Nucleus accumbens (tissue), 56 donors: ENCODE measurements at regions not wholly inside any gene's neighbourhood (a gene's known extent, or its start where the extent isn't known, plus 50 kb on each side); places are given as distances from the start of the nearest gene placed in this dataset.

ENCODE experiments used
- DNase-seq, 56 donors: peaks; one replicate each; lab custom pipeline; 2025; lab: John Stamatoyannopoulos, UW

- no peak for DNase-seq
These were observed 108.6 kb downstream of the ACER2 start for GRCh38 chr9:19517202-19517942.

- DNase-seq, result no peak
These were observed 107.5 kb downstream of the ACER2 start for GRCh38 chr9:19516348-19516747.

- no peak for DNase-seq
These were observed 105.0 kb downstream of the ACER2 start for GRCh38 chr9:19513671-19514275.

- DNase-seq, result no peak
These were observed 103.5 kb downstream of the ACER2 start for GRCh38 chr9:19512103-19512832.

- no peak for DNase-seq
These were observed 102.9 kb downstream of the ACER2 start for GRCh38 chr9:19511694-19512093.

- no peak for DNase-seq
These were observed 102.1 kb downstream of the ACER2 start for GRCh38 chr9:19510907-19511306.
